ENCODE measurements at regions not wholly inside any gene's neighbourhood (a gene's known extent, or its start where the extent isn't known, plus 50 kb on each side); places are given as distances from the start of the nearest gene placed in this dataset.
"Not testable (repeated sequence)": the region's sequence is repeated elsewhere in the genome, so short reads cannot be mapped to it uniquely, and the experiment has no call there.

- Histone ChIP-seq H3K27me3 (replicated peaks; ENCODE audit: insufficient read depth, low read depth, low read length, poor library complexity) (peaks cover 48% of the 10 kb centered on the region), H3K4me1 (ENCODE audit: insufficient read depth, low read length, poor library complexity, severe bottlenecking) (peaks cover 18% of the 10 kb centered on the region), H3K36me3 (ENCODE audit: insufficient read depth, low read length, poor library complexity, severe bottlenecking) (no peaks in the 10 kb centered on the region), H3K9me3 (ENCODE audit: low read depth, low read length, poor library complexity, severe bottlenecking) (no peaks in the 10 kb centered on the region), H3K27ac (ENCODE audit: low read depth, low read length, poor library complexity, severe bottlenecking) (no peak overlapping the region), H3K4me3 (ENCODE audit: low read depth, low read length, poor library complexity, severe bottlenecking) (no peak overlapping the region)
- POLR2A ChIA-PET (ENCODE audit: low non-redundant PET): no interaction called here
- peak; percentile 34 for DNase-seq (ENCODE audit: low spot score)
- CTCF ChIA-PET: no interaction called here
- intact Hi-C loops (cut with micrococcal nuclease; ENCODE audit: unreplicated experiment): no loop called here
- TF ChIP-seq EZH2 (IDR thresholded peaks at IDR 0.05; ENCODE audit: borderline replicate concordance, low read depth, low read length, poor library complexity, severe bottlenecking) (no peak), CTCF (conservative IDR thresholded peaks at IDR 0.05; ENCODE audit: low read depth, low read length) (no peak)
- no TSS peak for BruUV-seq (replicated peaks)
Observed at GRCh38 chr6:90676516-90677300, 89.8 kb upstream of the MAP3K7 start.

GRCh38 chr6:90675107-90675506 is 88.2 kb upstream of the MAP3K7 start:
- DNase-seq (ENCODE audit: low spot score); POLR2A ChIA-PET (ENCODE audit: low non-redundant PET); BruUV-seq (replicated peaks); H3K36me3 ChIP-seq (ENCODE audit: insufficient read depth, low read length, poor library complexity, severe bottlenecking); H3K4me3 ChIP-seq (ENCODE audit: low read depth, low read length, poor library complexity, severe bottlenecking); intact Hi-C loops (cut with micrococcal nuclease; ENCODE audit: unreplicated experiment); CTCF ChIA-PET; H3K27ac ChIP-seq (ENCODE audit: low read depth, low read length, poor library complexity, severe bottlenecking); H3K9me3 ChIP-seq (ENCODE audit: low read depth, low read length, poor library complexity, severe bottlenecking): not testable (repeated sequence)
- Histone ChIP-seq H3K27me3 (replicated peaks; ENCODE audit: insufficient read depth, low read depth, low read length, poor library complexity) (peaks cover 37% of the 10 kb centered on the region), H3K4me1 (ENCODE audit: insufficient read depth, low read length, poor library complexity, severe bottlenecking) (peaks cover 18% of the 10 kb centered on the region)

- H3K27me3 ChIP-seq (replicated peaks; ENCODE audit: insufficient read depth, low read depth, low read length, poor library complexity): peaks cover 27% of the 10 kb centered on the region
- POLR2A ChIA-PET (ENCODE audit: low non-redundant PET); intact Hi-C loops (cut with micrococcal nuclease; ENCODE audit: unreplicated experiment); CTCF ChIA-PET; H3K27ac ChIP-seq (ENCODE audit: low read depth, low read length, poor library complexity, severe bottlenecking); H3K9me3 ChIP-seq (ENCODE audit: low read depth, low read length, poor library complexity, severe bottlenecking); H3K36me3 ChIP-seq (ENCODE audit: insufficient read depth, low read length, poor library complexity, severe bottlenecking); BruUV-seq (replicated peaks); H3K4me3 ChIP-seq (ENCODE audit: low read depth, low read length, poor library complexity, severe bottlenecking); DNase-seq (ENCODE audit: low spot score): not testable (repeated sequence)
- peaks cover 26% of the 10 kb centered on the region for H3K4me1 ChIP-seq (ENCODE audit: insufficient read depth, low read length, poor library complexity, severe bottlenecking)
Observed at GRCh38 chr6:90674077-90674476, 87.2 kb upstream of the MAP3K7 start.

GRCh38 chr6:90669846-90670245 is 83.0 kb upstream of the MAP3K7 start:
- BruUV-seq (replicated peaks): no TSS peak
- POLR2A ChIA-PET (ENCODE audit: low non-redundant PET): no interaction called here
- no peak overlapping the region for H3K4me3 ChIP-seq (ENCODE audit: low read depth, low read length, poor library complexity, severe bottlenecking)
- CTCF ChIA-PET: no interaction called here
- TF ChIP-seq CTCF (conservative IDR thresholded peaks at IDR 0.05; ENCODE audit: low read depth, low read length): no peak
- no peak for TF ChIP-seq EZH2 (IDR thresholded peaks at IDR 0.05; ENCODE audit: borderline replicate concordance, low read depth, low read length, poor library complexity, severe bottlenecking)
- H3K27ac ChIP-seq (ENCODE audit: low read depth, low read length, poor library complexity, severe bottlenecking): no peak overlapping the region
- intact Hi-C loops (cut with micrococcal nuclease; ENCODE audit: unreplicated experiment): no loop called here
- no peaks in the 10 kb centered on the region for H3K9me3 ChIP-seq (ENCODE audit: low read depth, low read length, poor library complexity, severe bottlenecking)
- H3K27me3 ChIP-seq (replicated peaks; ENCODE audit: insufficient read depth, low read depth, low read length, poor library complexity): no peaks in the 10 kb centered on the region
- peaks cover 17% of the 10 kb centered on the region for H3K4me1 ChIP-seq (ENCODE audit: insufficient read depth, low read length, poor library complexity, severe bottlenecking)
- no peak for DNase-seq (ENCODE audit: low spot score)
- no peaks in the 10 kb centered on the region for H3K36me3 ChIP-seq (ENCODE audit: insufficient read depth, low read length, poor library complexity, severe bottlenecking)

Measured in A673 (cell line).